Right lobe of liver (tissue), 6 donors: ENCODE measurements at regions not wholly inside any gene's neighbourhood (a gene's known extent, or its start where the extent isn't known, plus 50 kb on each side); places are given as distances from the start of the nearest gene placed in this dataset.

Experiments used
- ATAC-seq, 4 donors: fragments of 200-7000 bp; cut with Tn5 transposase; one replicate each; pipeline ENCODE4 v1.9.1; 2020; ENCODE audit warnings: mild to moderate bottlenecking in 4 of 4, moderate library complexity in 4 of 4
- DNase-seq, 3 donors: peaks; one replicate each; pipeline ENCODE4 v3.0.0-alpha.2; 2020
- H3K27ac ChIP-seq, 3 donors: fragments of 200-600 bp; one replicate each; pipeline ENCODE4 v1.8.0; 2022
- H3K27me3 ChIP-seq, 2 donors: fragments of 200-600 bp; one replicate each; pipeline ENCODE4 v1.8.0; 2022
- H3K36me3 ChIP-seq, 4 donors: fragments of 200-600 bp; sonication (generic) in 1 of 4; one replicate each; pipeline versions ENCODE4 v1.5.1 to v1.8.0; 2017 to 2022; ENCODE audit warnings: control low read depth in 1 of 4
- H3K4me1 ChIP-seq, 4 donors: fragments of 200-600 bp; sonication (generic) in 1 of 4; one replicate each; pipeline versions ENCODE4 v1.5.1 to v1.8.0; 2017 to 2022; ENCODE audit warnings: control low read depth in 1 of 4
- H3K4me3 ChIP-seq, 3 donors: fragments of 200-600 bp; one replicate each; pipeline ENCODE4 v1.8.0; 2022
- H3K9me3 ChIP-seq, 4 donors: fragments of 200-600 bp; sonication (generic) in 1 of 4; one replicate each; pipeline versions ENCODE4 v1.5.1 to v1.8.0; 2017 to 2022; ENCODE audit warnings: control low read depth in 1 of 4
- CTCF ChIP-seq, 4 donors: fragments of 200-600 bp in 3 of 4; fragments of 450-650 bp in 1 of 4; IDR thresholded peaks; one replicate each; pipeline versions ENCODE4 v1.5.1 to v1.8.0; 2016 to 2022; ENCODE audit warnings: antibody characterized with exemption in 4 of 4, mild to moderate bottlenecking in 2 of 4
- POLR2A ChIP-seq: fragments of 450-650 bp; IDR thresholded peaks from one replicate; pipeline ENCODE4 v1.6.1; 2017; ENCODE audit warnings: antibody characterized with exemption, mild to moderate bottlenecking
- WGBS: methylation state at CpG from one replicate; pipeline ENCODE4 v1.1.6; 2018; ENCODE audit warnings: low coverage, low lambda C conversion rate; ENCODE audit not compliant: insufficient coverage; ENCODE audit errors: missing lambda C conversion rate; 5-methylcytosine and 5-hydroxymethylcytosine counted together
- intact Hi-C, 2 donors: fragments of 100-400 bp; cut with DNase I; formaldehyde crosslinking; loops; one replicate each; pipeline versions ENCODE4 v1.11.2 to v1.14.1; 2022
- donor health status: DM: no; HTN: yes; CAD: no.
- donor health status: DM: no; HTN: no; CAD: no.
- donor health status: DM: no; HTN: no; CAD: no.
- donor health status: DM: no; HTN: yes; CAD: no.
- donor health status: DM: no; HTN: yes; CAD: no.

DNA sequence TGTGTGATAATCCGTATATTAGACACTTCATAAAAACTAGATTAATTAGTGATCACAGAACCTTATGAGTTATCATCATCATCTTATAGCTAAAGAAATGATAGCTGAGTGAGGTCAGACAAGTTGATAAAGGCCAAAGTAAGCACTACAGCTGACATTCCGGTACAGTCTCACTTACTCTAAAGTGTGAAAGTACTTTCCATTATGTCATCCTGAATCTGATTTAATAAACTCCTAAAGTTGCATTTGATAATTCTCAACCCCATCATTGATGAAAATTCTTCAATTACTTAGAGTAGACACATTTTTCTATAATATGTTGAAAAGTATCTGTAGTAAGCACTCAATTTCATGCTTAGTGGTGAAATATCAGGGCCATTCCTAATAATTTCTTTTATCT, 385.2 kb upstream of the CHD6 start:
- no peaks in the 10 kb centered on the region for H3K4me1 ChIP-seq
- no peaks in the 10 kb centered on the region for H3K36me3 ChIP-seq
- ATAC-seq (no peak), DNase-seq (no peak)
- no peak overlapping the region for H3K27ac ChIP-seq
- intact Hi-C loops, result no loop called here
- 76% methylated on average over 2 of the region's 2 CpGs for WGBS
- no peaks in the 10 kb centered on the region for H3K9me3 ChIP-seq
- H3K27me3 ChIP-seq, result no peaks in the 10 kb centered on the region
- TF ChIP-seq POLR2A (no peak), CTCF (IDR thresholded peaks at IDR 0.05) (no peak)
- no peak overlapping the region for H3K4me3 ChIP-seq

DNA sequence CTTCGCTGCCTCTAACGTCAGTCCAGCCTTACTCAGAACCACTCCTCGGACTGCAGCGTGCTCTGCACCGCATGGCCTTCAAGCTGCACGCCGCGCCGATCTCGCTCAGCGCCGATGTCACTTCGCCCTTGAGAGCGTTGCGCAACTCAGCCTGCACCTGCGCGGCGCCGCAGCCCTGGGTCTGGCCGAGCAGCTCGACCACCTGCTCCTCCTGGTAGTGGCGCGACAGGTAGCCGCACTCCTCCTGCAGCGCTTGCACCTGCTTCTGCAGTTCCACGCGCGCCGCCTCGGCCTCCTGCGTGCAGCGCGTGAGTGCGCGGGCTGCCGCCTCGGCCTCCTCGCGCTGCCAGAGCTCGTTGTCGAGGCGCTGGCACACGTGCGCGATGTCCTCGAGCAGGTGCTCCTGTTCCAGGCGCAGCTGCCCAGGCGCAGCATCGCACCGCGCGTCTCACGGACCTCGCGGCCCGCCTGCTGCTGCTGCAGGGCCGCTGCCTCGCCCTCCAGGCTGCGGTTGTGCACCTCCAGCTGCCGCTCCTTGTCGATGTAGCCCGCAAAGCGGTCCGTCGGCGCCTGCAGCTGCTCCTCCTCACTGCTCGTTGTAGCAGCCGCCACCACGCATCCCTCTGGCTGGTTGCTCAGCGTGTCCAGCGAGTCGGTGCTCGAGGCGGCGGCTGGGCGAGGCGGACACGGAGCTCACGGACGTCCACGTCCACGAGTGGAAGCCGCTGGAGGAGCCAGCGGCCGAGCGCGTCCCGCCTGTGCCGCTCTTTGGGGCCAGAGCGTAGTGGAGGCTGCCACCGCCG, 380.6 kb upstream of the CHD6 start:
- Histone ChIP-seq H3K4me1 (no peaks in the 10 kb centered on the region), H3K4me3 (no peak overlapping the region), H3K27ac (no peak overlapping the region), H3K9me3 (no peaks in the 10 kb centered on the region), H3K27me3 (no peaks in the 10 kb centered on the region), H3K36me3 (no peaks in the 10 kb centered on the region)
- no peak for ATAC-seq
- TF ChIP-seq CTCF (IDR thresholded peaks at IDR 0.05) (no peak), POLR2A (no peak)
- DNase-seq, result no peak
- intact Hi-C loops, result no loop called here
- WGBS, result 92% methylated on average over 62 of the region's 92 CpGs

DNA sequence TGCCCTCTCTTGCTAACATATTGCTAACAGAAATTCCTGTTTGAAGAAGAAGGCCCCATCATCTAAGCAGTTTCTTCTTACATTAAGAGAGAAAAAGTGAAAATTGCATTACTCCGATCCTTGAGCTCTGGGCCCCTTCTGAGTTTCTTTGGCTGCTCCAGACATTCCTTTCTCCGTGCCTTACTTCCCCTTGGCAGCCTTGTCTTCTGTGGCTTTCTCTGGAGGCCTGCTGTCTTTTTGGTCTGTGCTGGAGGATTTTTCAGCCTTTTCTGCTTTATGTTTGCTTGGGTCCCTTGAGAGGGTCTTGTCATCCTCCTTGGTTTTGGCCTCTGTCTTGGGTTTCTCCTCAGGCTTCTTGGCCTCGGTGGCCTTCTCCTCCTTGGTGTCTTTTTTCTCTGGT, 378.8 kb upstream of the CHD6 start:
- Histone ChIP-seq H3K4me3 (no peak overlapping the region), H3K27me3 (no peaks in the 10 kb centered on the region), H3K27ac (no peak overlapping the region), H3K36me3 (no peaks in the 10 kb centered on the region), H3K4me1 (no peaks in the 10 kb centered on the region), H3K9me3 (no peaks in the 10 kb centered on the region)
- intact Hi-C loops, result no loop called here
- ATAC-seq (no peak), DNase-seq (no peak)
- TF ChIP-seq POLR2A (no peak), CTCF (IDR thresholded peaks at IDR 0.05) (no peak)
- 74% methylated on average over 3 of the region's 3 CpGs for WGBS

GRCh38 chr20:41992481-41992880, 374.3 kb upstream of the CHD6 start:
- ATAC-seq, result no peak
- TF ChIP-seq POLR2A, result no peak
- Histone ChIP-seq H3K4me3 (no peak overlapping the region), H3K4me1 (no peaks in the 10 kb centered on the region), H3K9me3 (no peaks in the 10 kb centered on the region), H3K27ac (no peak overlapping the region), H3K27me3 (no peaks in the 10 kb centered on the region), H3K36me3 (no peaks in the 10 kb centered on the region)
- WGBS, result 25% methylated on average over 4 of the region's 4 CpGs
- DNase-seq, result no peak
- intact Hi-C loops, result no loop called here

DNA sequence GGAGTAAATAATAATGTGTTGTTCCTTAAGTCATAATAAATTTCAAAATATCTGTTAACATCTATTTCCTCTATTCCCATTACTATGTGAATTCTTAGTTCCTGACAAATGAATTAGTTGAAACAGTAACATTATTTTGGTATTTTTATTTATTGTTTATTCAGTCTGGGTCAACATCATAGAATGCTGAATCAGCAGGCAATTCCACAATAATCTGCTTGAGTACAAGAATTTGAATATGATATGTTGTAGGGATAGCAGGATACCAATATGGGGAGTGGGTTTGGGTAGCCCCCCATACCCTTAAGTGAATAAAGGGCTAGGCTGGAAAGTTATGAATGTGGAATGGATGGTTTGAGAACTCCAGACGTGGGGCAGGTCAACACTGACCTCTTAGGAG, 373.2 kb upstream of the CHD6 start:
- Histone ChIP-seq H3K9me3 (no peaks in the 10 kb centered on the region), H3K4me1 (no peaks in the 10 kb centered on the region), H3K27me3 (no peaks in the 10 kb centered on the region), H3K27ac (no peak overlapping the region), H3K36me3 (no peaks in the 10 kb centered on the region), H3K4me3 (no peak overlapping the region)
- WGBS, result 18% methylated on average over 1 of the region's 1 CpG
- ATAC-seq, result no peak
- TF ChIP-seq POLR2A (no peak), CTCF (IDR thresholded peaks at IDR 0.05) (no peak)
- DNase-seq, result no peak
- intact Hi-C loops, result no loop called here
